GM12872 (cell line): ENCODE measurements at regions not wholly inside any gene's neighbourhood (a gene's known extent, or its start where the extent isn't known, plus 50 kb on each side); places are given as distances from the start of the nearest gene placed in this dataset.

ENCODE experiments used
- CTCF ChIP-seq: IDR thresholded peaks from 3 replicates; pipeline ENCODE4 v1.5.1; 2011; ENCODE audit warnings: low read depth, mild to moderate bottlenecking, low read length, moderate library complexity; ENCODE audit not compliant: insufficient read depth

- TF ChIP-seq CTCF: no peak
Measured at GRCh38 chr12:88251798-88252197, 109.7 kb downstream of the TMTC3 start.

GRCh38 chr12:88253371-88253978 is 111.4 kb downstream of the TMTC3 start:
- TF ChIP-seq CTCF: no peak

DNA sequence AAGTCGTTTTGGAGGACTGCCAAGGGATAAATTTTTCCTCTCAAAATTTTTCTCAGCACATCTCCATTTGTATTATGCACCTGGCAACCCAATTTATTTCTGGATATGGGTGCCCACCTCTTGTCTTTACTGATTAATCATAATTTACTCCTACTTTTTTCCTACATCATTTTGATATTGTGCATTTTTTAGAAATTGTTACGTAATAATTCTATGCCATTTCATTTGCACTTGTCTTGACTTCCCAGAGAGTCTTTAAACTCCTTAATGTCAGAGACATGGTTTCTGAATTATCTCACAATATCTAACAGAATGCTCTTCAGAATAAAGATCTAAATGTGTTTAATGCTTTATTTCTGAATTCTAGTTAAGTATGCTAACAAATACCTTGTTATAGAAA is 113.1 kb downstream of the TMTC3 start:
- TF ChIP-seq CTCF: no peak

DNA sequence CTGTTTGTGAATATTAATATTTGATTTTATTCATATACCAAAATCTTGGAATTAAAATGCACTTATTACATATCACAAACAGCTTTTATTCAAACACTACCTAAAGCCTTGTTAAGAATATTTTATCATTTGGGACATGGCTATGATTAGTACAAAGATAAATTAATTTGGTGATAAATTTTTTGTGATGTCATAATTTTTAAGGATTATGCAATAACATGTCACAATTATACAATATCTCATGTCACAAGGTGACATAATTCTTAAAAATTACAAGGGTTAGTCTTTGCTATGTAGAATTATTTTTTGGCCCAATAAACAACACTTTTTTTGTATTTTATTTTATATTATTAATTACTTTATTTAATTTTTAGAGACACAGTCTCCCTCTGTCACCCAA is 113.7 kb downstream of the TMTC3 start:
- TF ChIP-seq CTCF: no peak

GRCh38 chr12:88258396-88258795 is 116.3 kb downstream of the TMTC3 start:
- no peak for TF ChIP-seq CTCF

DNA sequence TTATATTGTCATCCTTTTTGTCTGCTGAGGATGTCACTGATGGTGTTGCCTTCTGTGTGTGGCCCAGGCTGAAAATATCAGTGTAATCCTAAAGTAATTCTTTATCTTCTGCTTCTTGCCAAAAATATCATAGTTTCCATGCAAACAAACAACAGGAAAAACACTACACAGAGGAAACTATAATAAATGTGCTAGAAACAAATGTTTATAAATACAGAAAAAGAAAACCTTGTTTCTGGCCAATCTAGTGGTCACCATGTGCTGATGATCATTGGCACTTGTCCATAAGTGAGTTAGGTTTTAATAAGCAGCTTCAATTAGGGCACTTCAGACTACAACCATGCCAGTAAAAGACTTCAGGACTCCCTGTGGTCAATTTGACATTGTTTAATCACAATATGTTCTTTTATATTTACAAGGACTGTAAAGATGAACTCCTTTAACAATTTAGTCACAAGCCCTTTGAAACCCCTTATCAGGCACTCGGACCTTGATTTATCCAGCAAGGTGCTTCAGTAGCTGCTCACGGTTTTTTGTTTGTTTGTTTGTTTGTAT is 124.8 kb downstream of the TMTC3 start:
- TF ChIP-seq CTCF: no peak

GRCh38 chr12:88267630-88268029 is 125.5 kb downstream of the TMTC3 start:
- TF ChIP-seq CTCF: no peak
